ENCODE measurements at regions not wholly inside any gene's neighbourhood (a gene's known extent, or its start where the extent isn't known, plus 50 kb on each side); places are given as distances from the start of the nearest gene placed in this dataset.

DNA sequence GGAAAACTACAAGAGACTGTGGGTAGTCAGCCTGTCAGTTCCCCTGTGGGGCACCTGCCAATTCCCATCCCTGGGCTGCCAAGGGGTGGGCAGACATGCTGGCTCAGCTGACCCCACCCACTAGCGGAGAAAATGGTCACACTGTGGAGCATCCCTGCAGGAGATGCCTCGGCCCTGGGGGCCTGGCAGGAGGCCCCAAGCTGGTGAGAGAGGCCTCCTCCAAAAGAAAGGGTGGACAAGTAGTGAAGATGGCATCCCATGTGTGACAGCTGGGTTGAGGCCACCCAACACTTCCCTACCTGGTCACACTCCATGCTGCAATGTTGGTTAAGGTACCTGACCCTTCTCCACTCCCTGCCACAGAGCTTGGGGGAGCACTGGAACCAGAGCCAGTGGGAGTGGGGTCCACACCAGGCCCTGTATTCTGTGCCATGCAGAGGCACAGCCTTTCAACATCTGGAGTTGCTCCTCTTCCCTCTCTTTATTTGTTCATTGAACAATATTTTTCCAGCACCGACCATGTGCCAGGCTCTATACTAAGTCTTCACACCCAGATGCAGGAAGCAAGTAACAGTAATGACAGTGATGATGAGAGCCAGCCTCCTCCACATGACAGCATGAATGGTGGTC lies 59.5 kb downstream of the KLHDC7A start:
- H3K4me3 ChIP-seq (ENCODE audit: low read depth, low read length): no peak overlapping the region
- TF ChIP-seq, protein P1, sequence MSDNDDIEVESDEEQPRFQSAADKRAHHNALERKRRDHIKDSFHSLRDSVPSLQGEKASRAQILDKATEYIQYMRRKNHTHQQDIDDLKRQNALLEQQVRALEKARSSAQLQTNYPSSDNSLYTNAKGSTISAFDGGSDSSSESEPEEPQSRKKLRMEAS (IDR thresholded peaks at IDR 0.05; ENCODE audit: low read depth, low read length): no peak
- TF ChIP-seq POLR2A (IDR thresholded peaks at IDR 0.05; ENCODE audit: extremely low read depth, insufficient read length): no peak
- TF ChIP-seq, protein P2, sequence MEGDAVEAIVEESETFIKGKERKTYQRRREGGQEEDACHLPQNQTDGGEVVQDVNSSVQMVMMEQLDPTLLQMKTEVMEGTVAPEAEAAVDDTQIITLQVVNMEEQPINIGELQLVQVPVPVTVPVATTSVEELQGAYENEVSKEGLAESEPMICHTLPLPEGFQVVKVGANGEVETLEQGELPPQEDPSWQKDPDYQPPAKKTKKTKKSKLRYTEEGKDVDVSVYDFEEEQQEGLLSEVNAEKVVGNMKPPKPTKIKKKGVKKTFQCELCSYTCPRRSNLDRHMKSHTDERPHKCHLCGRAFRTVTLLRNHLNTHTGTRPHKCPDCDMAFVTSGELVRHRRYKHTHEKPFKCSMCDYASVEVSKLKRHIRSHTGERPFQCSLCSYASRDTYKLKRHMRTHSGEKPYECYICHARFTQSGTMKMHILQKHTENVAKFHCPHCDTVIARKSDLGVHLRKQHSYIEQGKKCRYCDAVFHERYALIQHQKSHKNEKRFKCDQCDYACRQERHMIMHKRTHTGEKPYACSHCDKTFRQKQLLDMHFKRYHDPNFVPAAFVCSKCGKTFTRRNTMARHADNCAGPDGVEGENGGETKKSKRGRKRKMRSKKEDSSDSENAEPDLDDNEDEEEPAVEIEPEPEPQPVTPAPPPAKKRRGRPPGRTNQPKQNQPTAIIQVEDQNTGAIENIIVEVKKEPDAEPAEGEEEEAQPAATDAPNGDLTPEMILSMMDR (IDR thresholded peaks at IDR 0.05; ENCODE audit: low read depth, low read length): no peak
- TF ChIP-seq MYC (IDR thresholded peaks at IDR 0.05; ENCODE audit: low read depth, low read length): no peak
- DNase-seq (ENCODE audit: low read depth): no peak

DNA sequence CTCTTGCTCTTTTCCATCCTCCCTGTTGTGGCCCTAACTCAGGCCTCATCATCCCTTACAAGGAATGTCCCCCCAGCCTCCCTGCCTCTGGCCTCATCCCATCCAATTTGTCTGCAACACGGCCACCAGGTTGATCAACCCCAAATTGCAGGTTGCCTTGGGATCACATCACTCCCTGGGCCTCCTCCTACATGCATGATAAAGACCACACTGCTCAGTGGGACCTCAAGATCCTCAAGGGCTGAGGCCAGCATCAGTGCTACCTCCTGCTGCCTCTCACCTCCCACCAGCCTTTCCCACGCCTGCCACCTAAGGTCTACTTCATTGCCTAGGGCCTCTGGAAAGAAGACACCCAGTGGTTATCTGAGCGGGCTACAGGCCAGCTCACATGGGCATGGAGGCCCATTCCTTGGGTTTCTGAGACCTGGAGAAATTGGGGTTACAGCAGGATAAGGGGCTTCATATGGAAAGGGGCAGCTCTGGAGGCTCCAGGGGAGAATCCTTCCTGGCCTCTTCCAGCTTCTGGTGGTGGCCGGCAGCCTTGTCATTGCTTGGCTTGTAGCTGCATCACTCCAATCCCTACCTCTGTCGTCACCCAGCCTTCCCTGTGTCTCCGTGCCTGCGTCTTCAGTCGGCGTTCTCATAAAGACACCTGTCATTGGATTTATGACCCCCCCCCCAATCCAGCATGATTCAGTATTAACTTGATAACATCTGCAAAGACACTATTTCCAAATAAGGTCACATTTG lies 60.5 kb downstream of the KLHDC7A start:
- TF ChIP-seq MYC (IDR thresholded peaks at IDR 0.05; ENCODE audit: low read depth, low read length): no peak
- TF ChIP-seq, protein P1 (IDR thresholded peaks at IDR 0.05; ENCODE audit: low read depth, low read length): no peak
- no peak for TF ChIP-seq POLR2A (IDR thresholded peaks at IDR 0.05; ENCODE audit: extremely low read depth, insufficient read length)
- TF ChIP-seq, protein P2 (IDR thresholded peaks at IDR 0.05; ENCODE audit: low read depth, low read length): no peak
- no peak for DNase-seq (ENCODE audit: low read depth)
- no peak overlapping the region for H3K4me3 ChIP-seq (ENCODE audit: low read depth, low read length)

DNA sequence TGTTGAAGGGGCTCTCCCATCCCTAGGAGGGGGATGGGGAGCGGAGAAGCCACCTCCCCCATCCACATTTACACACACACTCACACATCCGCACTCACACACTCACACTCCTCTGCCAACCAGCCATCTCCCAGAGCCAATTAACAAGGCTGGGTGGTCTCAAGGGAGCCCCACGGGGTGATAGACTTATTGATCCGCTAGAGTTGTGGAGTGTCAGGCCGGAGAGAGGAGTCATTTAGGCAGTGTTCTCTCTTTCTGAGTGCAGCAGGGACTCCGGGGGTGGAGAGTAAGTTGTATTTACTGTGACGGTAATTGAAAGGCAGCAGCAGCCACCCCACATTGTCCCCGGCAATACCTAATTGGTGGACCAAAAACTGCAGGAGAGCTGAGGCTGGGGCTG lies 61.6 kb downstream of the KLHDC7A start:
- TF ChIP-seq, protein P2 (IDR thresholded peaks at IDR 0.05; ENCODE audit: low read depth, low read length): no peak
- TF ChIP-seq, protein P1 (IDR thresholded peaks at IDR 0.05; ENCODE audit: low read depth, low read length): no peak
- TF ChIP-seq MYC (IDR thresholded peaks at IDR 0.05; ENCODE audit: low read depth, low read length) (no peak), POLR2A (IDR thresholded peaks at IDR 0.05; ENCODE audit: extremely low read depth, insufficient read length) (no peak)
- no peak for DNase-seq (ENCODE audit: low read depth)
- no peak overlapping the region for H3K4me3 ChIP-seq (ENCODE audit: low read depth, low read length)

DNA sequence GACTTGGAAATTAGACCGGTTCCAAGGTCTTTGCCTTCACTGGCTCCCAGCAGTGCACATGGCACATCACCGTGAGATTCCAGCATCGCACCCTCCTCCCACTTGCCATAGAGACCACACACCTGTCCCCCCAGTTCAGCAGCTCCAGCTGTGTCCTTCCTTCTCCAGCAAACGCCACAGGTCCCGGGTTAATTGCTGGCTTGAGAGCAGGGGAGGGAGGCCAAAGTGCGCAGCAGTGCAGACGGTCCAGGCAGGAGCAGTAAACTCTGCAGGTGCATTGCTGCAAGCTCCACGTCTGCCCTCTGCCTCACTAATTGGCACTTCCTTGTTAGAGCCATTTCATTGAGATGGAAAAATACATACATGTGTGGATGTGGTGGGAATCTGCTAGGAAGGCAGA lies 65.3 kb downstream of the KLHDC7A start:
- no peak for DNase-seq (ENCODE audit: low read depth)
- no peak overlapping the region for H3K4me3 ChIP-seq (ENCODE audit: low read depth, low read length)
- TF ChIP-seq POLR2A (IDR thresholded peaks at IDR 0.05; ENCODE audit: extremely low read depth, insufficient read length): no peak
- no peak for TF ChIP-seq MYC (IDR thresholded peaks at IDR 0.05; ENCODE audit: low read depth, low read length)
- TF ChIP-seq, protein P2 (IDR thresholded peaks at IDR 0.05; ENCODE audit: low read depth, low read length): no peak
- TF ChIP-seq, protein P1 (IDR thresholded peaks at IDR 0.05; ENCODE audit: low read depth, low read length): no peak

- DNase-seq (ENCODE audit: low read depth): no peak
- TF ChIP-seq, protein P1 (IDR thresholded peaks at IDR 0.05; ENCODE audit: low read depth, low read length): no peak
- TF ChIP-seq, protein P2 (IDR thresholded peaks at IDR 0.05; ENCODE audit: low read depth, low read length): no peak
- no peak for TF ChIP-seq POLR2A (IDR thresholded peaks at IDR 0.05; ENCODE audit: extremely low read depth, insufficient read length)
- no peak for TF ChIP-seq MYC (IDR thresholded peaks at IDR 0.05; ENCODE audit: low read depth, low read length)
- no peak overlapping the region for H3K4me3 ChIP-seq (ENCODE audit: low read depth, low read length)
Measured at GRCh38 chr1:18547460-18547859, 66.7 kb downstream of the KLHDC7A start.

Data from NB4 (cell line).